ENCODE measurements at regions not wholly inside any gene's neighbourhood (a gene's known extent, or its start where the extent isn't known, plus 50 kb on each side); places are given as distances from the start of the nearest gene placed in this dataset.

DNA sequence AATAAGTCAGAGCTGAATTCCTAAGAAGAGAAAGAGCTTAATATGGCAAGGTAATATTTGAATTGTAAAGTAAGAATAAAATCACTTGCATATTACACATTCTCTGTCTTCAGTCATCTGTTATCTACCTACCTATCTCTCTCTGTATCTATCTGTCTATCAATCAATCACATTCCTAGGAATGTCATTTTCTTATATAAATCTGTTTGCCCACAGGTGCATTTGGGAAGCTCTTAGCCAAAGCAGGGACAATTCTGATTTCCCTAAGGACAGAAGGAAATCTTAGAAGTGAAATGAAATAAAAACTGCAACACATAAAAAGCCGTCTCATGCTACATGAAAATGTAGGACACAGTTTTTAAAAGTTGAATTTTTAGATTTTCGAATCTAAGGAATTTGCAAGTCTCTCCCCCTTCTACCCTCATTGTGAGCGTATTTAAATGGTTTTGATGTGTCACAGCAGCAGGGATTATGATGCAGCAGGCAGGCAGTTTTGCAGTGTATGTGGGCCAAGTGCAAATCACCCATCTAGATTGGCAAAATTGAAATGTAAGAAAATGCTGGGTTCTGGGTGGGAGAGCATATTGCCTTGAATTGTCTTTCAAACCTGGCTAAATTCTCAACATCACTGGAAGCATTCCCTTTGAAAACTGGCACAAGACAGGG, 155.7 kb downstream of the ACER2 start:
- Histone ChIP-seq H3K36me3 (no peaks in the 10 kb centered on the region), H3K4me3 (no peak overlapping the region), H3K27ac (no peak overlapping the region), H3K27me3 (no peaks in the 10 kb centered on the region), H3K9me3 (no peaks in the 10 kb centered on the region), H3K4me1 (no peaks in the 10 kb centered on the region)
- no peak for ATAC-seq
- no peak for TF ChIP-seq EP300 (IDR thresholded peaks at IDR 0.05)
- TF ChIP-seq, protein P1, sequence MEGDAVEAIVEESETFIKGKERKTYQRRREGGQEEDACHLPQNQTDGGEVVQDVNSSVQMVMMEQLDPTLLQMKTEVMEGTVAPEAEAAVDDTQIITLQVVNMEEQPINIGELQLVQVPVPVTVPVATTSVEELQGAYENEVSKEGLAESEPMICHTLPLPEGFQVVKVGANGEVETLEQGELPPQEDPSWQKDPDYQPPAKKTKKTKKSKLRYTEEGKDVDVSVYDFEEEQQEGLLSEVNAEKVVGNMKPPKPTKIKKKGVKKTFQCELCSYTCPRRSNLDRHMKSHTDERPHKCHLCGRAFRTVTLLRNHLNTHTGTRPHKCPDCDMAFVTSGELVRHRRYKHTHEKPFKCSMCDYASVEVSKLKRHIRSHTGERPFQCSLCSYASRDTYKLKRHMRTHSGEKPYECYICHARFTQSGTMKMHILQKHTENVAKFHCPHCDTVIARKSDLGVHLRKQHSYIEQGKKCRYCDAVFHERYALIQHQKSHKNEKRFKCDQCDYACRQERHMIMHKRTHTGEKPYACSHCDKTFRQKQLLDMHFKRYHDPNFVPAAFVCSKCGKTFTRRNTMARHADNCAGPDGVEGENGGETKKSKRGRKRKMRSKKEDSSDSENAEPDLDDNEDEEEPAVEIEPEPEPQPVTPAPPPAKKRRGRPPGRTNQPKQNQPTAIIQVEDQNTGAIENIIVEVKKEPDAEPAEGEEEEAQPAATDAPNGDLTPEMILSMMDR (IDR thresholded peaks at IDR 0.05) = no peak
- TF ChIP-seq POLR2AphosphoS5 (IDR thresholded peaks at IDR 0.05) = no peak
- no peak for TF ChIP-seq POLR2A (IDR thresholded peaks at IDR 0.05)
- WGBS, 2 donors (ENCODE audit: low coverage in 1 of 2) = 68 to 94% methylated on average over 3 of the region's 3 CpGs

DNA sequence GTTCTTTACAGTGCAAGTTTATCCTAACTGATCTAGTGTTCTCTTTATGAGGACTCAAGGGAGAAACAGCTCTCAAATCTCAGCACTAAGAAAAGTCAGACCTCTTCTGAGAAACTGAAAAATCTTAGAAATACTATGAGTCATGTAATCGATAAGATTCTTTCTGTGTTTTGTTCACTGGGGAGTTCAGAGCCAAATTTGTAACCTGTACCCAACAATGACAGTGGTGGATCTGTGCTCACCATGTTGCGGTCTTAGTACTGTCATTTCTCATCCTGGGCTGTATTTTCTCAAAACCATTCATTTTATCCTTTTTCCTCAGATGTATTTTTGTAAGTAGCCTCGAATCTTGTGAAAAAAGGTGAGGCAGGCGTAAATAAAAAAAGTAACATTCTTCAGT, 146.4 kb downstream of the ACER2 start:
- TF ChIP-seq, protein P1 (IDR thresholded peaks at IDR 0.05) = no peak
- TF ChIP-seq EP300 (IDR thresholded peaks at IDR 0.05) = no peak
- TF ChIP-seq POLR2AphosphoS5 (IDR thresholded peaks at IDR 0.05) = no peak
- no peak for TF ChIP-seq POLR2A (IDR thresholded peaks at IDR 0.05)
- ATAC-seq = no peak
- Histone ChIP-seq H3K27ac (no peak overlapping the region), H3K4me3 (no peak overlapping the region), H3K36me3 (no peaks in the 10 kb centered on the region), H3K27me3 (no peaks in the 10 kb centered on the region), H3K4me1 (peaks cover 0 to 14% (median 4%) of the 10 kb centered on the region in 3 donors), H3K9me3 (no peaks in the 10 kb centered on the region)
- WGBS, 2 donors (ENCODE audit: low coverage in 1 of 2) = 71 to 96% methylated on average over 3 to 4 of the region's 4 CpGs

DNA sequence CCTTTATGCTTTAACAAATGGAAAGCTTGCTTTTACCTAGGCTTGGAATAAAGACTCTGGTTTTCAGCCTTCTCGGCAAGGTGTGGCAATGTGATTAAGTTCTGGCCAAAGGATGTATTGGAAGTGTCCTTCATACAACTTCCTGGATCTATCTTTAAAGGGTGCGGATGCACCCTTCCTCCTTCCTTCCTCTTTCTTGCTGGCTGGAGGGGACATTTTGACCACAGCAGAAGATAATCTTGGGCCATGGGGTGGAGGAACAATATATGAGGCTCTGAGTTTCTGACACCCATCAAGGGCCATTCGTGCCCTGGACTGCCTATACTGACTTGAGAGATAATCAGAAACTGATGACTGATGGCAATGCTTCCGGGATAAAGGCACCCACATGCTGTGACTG, 145.7 kb downstream of the ACER2 start:
- 50 to 55% methylated on average over 1 to 3 of the region's 4 CpGs for WGBS, 2 donors (ENCODE audit: low coverage in 1 of 2)
- peaks cover 0 to under 1% (median 0%) of the 10 kb centered on the region in 3 donors for H3K9me3 ChIP-seq
- ATAC-seq = no peak
- H3K36me3 ChIP-seq = no peaks in the 10 kb centered on the region
- no peak overlapping the region for H3K27ac ChIP-seq
- TF ChIP-seq POLR2A (IDR thresholded peaks at IDR 0.05) (no peak), EP300 (IDR thresholded peaks at IDR 0.05) (no peak), POLR2AphosphoS5 (IDR thresholded peaks at IDR 0.05) (no peak)
- TF ChIP-seq, protein P1 (IDR thresholded peaks at IDR 0.05) = no peak
- peaks cover 0 to 14% (median 4%) of the 10 kb centered on the region in 3 donors for H3K4me1 ChIP-seq
- H3K27me3 ChIP-seq = no peaks in the 10 kb centered on the region
- H3K4me3 ChIP-seq = no peak overlapping the region

DNA sequence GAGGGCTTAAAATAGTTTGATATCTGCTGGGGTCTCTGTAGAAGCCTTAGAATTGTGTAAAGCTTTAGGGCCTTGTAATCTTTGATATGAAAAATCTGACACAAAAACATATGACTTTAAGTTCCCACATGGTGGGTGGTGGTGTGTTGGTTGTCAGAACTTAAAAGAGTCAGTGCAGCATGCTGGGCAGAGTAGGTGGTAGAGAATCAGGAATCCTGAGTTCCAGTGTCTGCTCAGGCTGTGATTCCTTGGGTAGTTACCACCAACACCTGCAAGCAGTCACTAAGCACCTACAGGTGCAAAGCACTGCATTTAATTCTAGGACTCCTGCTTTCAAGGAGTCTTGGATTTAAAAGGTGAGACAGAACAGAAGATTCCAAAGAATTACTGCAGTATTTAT, 144.6 kb downstream of the ACER2 start:
- H3K4me1 ChIP-seq = peaks cover 0 to 14% (median 4%) of the 10 kb centered on the region in 3 donors
- H3K36me3 ChIP-seq = no peaks in the 10 kb centered on the region
- TF ChIP-seq POLR2A (IDR thresholded peaks at IDR 0.05) (no peak), EP300 (IDR thresholded peaks at IDR 0.05) (no peak), POLR2AphosphoS5 (IDR thresholded peaks at IDR 0.05) (no peak)
- TF ChIP-seq, protein P1 (IDR thresholded peaks at IDR 0.05) = no peak
- H3K9me3 ChIP-seq = peaks cover 0 to 6% (median 0%) of the 10 kb centered on the region in 3 donors
- no peak for ATAC-seq
- H3K4me3 ChIP-seq = no peak overlapping the region
- no peak overlapping the region for H3K27ac ChIP-seq
- H3K27me3 ChIP-seq = no peaks in the 10 kb centered on the region

Measured in gastroesophageal sphincter (tissue), 4 donors.